ENCODE measurements at regions not wholly inside any gene's neighbourhood (a gene's known extent, or its start where the extent isn't known, plus 50 kb on each side); places are given as distances from the start of the nearest gene placed in this dataset.

GRCh38 chr4:147042046-147042445 lies 96.4 kb upstream of the TTC29 start:
- FAIRE-seq: no peak
- WGBS (ENCODE audit: insufficient coverage, low coverage, missing lambda C conversion rate): 0% methylated on average over 1 of the region's 1 CpG
- H3K4me2 ChIP-seq (ENCODE audit: insufficient read depth, low read length): no peak overlapping the region
- no peaks in the 10 kb centered on the region for H3K27me3 ChIP-seq (ENCODE audit: control insufficient read depth in 2 of 2, insufficient read depth in 2 of 2, low read length in 2 of 2)
- H3K79me2 ChIP-seq (ENCODE audit: control insufficient read depth, insufficient read depth, low read length): no peaks in the 10 kb centered on the region
- in situ Hi-C loops (cut with MboI): no loop called here
- H3K27ac ChIP-seq (ENCODE audit: extremely low read depth, low read depth, low read length): no peak overlapping the region
- POLR2A ChIA-PET: no interaction called here
- H3K9me1 ChIP-seq (ENCODE audit: control insufficient read depth, insufficient read depth, low read length): no peaks in the 10 kb centered on the region
- H3K9ac ChIP-seq (ENCODE audit: insufficient read depth in 1 of 2, low read depth in 2 of 2, low read length in 2 of 2): no peak overlapping the region
- H3K4me3 ChIP-seq: no peak overlapping the region
- H3K36me3 ChIP-seq (ENCODE audit: control insufficient read depth, insufficient read depth, low read length): no peaks in the 10 kb centered on the region
- no peak overlapping the region for H2AFZ ChIP-seq (ENCODE audit: low read depth, low read length)
- no peak for ATAC-seq
- TF ChIP-seq TFE3 (CRISPR knock-in tag; IDR thresholded peaks at IDR 0.05): no peak
- no peak for TF ChIP-seq CCAR2 (IDR thresholded peaks at IDR 0.05; ENCODE audit: low read depth, low read length)
- BruUV-seq (replicated peaks): no TSS peak
- intact Hi-C loops (cut with micrococcal nuclease): no loop called here
- H4K20me1 ChIP-seq (replicated peaks; ENCODE audit: control insufficient read depth, insufficient read depth, low read length): no peaks in the 10 kb centered on the region
- no peaks in the 10 kb centered on the region for H3K4me1 ChIP-seq (replicated peaks in 1 of 2; ENCODE audit: control insufficient read depth in 2 of 2, insufficient read depth in 2 of 2, low read length in 2 of 2)
- CTCF ChIA-PET (ENCODE audit: low intra/inter-chr PET ratio): no interaction called here
- H3K9me3 ChIP-seq (replicated peaks; ENCODE audit: control insufficient read depth, insufficient read depth, low read depth, low read length): no peaks in the 10 kb centered on the region
- DNase-seq (ENCODE audit: extremely low read depth in 1 of 4, low spot score in 3 of 4): no peak

- Histone ChIP-seq H4K20me1 (replicated peaks; ENCODE audit: control insufficient read depth, insufficient read depth, low read length) (no peaks in the 10 kb centered on the region), H3K4me2 (ENCODE audit: insufficient read depth, low read length) (no peak overlapping the region), H3K4me1 (replicated peaks in 1 of 2; ENCODE audit: control insufficient read depth in 2 of 2, insufficient read depth in 2 of 2, low read length in 2 of 2) (no peaks in the 10 kb centered on the region), H3K9ac (ENCODE audit: insufficient read depth in 1 of 2, low read depth in 2 of 2, low read length in 2 of 2) (no peak overlapping the region), H3K79me2 (ENCODE audit: control insufficient read depth, insufficient read depth, low read length) (no peaks in the 10 kb centered on the region), H3K27ac (ENCODE audit: extremely low read depth, low read depth, low read length) (no peak overlapping the region), H3K4me3 (no peak overlapping the region), H3K9me1 (ENCODE audit: control insufficient read depth, insufficient read depth, low read length) (no peaks in the 10 kb centered on the region), H3K9me3 (replicated peaks; ENCODE audit: control insufficient read depth, insufficient read depth, low read depth, low read length) (no peaks in the 10 kb centered on the region), H3K27me3 (ENCODE audit: control insufficient read depth in 2 of 2, insufficient read depth in 2 of 2, low read length in 2 of 2) (no peaks in the 10 kb centered on the region), H3K36me3 (ENCODE audit: control insufficient read depth, insufficient read depth, low read length) (no peaks in the 10 kb centered on the region), H2AFZ (ENCODE audit: low read depth, low read length) (no peak overlapping the region)
- ChIA-PET CTCF (ENCODE audit: low intra/inter-chr PET ratio) (no interaction called here), POLR2A (no interaction called here)
- FAIRE-seq (no peak), DNase-seq (ENCODE audit: extremely low read depth in 1 of 4, low spot score in 3 of 4) (no peak), ATAC-seq (no peak)
- 0% methylated on average over 4 of the region's 4 CpGs for WGBS (ENCODE audit: insufficient coverage, low coverage, missing lambda C conversion rate)
- BruUV-seq (replicated peaks): no TSS peak
- intact Hi-C loops (cut with micrococcal nuclease) (no loop called here), in situ Hi-C loops (cut with MboI) (no loop called here)
- no peak for TF ChIP-seq E2F4 (CRISPR knock-in tag; IDR thresholded peaks at IDR 0.05; ENCODE audit: low read depth)
- no peak for TF ChIP-seq ETS1 (conservative IDR thresholded peaks at IDR 0.05; ENCODE audit: control insufficient read depth, low read depth, low read length)
- no peak for TF ChIP-seq ELK1 (CRISPR knock-in tag; IDR thresholded peaks at IDR 0.05)
- TF ChIP-seq CEBPZ (IDR thresholded peaks at IDR 0.05; ENCODE audit: borderline replicate concordance, low read depth, low read length): no peak
Measured at GRCh38 chr4:147044241-147044640, 98.6 kb upstream of the TTC29 start.
